ENCODE measurements at regions not wholly inside any gene's neighbourhood (a gene's known extent, or its start where the extent isn't known, plus 50 kb on each side); places are given as distances from the start of the nearest gene placed in this dataset.
"Not testable (repeated sequence)": the region's sequence is repeated elsewhere in the genome, so short reads cannot be mapped to it uniquely, and the experiment has no call there.

DNA sequence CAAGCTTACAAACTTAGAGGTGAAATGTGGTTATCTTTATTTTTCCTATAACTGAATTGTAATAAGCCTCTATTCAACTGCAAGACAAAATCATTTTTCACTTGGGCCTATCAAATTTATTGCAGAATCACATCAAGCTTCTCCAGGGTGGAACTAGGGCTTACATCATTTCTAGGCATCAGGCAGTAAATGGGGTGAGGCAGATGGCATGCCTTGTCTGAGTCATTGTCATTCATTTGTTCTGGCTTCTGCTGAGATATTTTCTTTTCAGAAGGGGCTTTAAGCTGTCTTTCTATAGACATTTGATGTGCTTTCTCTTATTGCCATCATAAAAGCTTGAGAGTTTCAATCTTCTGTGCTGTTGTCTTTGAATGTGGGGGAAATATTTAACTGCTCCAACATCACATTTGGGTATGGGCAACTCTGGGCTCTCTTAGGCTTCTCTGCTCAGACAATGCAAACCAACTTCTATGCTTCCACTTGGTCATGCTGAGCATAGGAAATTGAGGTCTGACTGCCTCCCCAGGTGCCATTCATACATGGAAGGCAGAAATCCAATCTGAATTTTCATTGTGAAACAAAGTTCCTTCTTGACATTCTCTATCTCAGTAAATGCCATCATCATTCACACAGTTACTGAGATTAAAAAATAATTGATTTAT lies 225.8 kb upstream of the GIMD1 start:
- no peak for DNase-seq (ENCODE audit: low read depth in 2 of 2)

DNA sequence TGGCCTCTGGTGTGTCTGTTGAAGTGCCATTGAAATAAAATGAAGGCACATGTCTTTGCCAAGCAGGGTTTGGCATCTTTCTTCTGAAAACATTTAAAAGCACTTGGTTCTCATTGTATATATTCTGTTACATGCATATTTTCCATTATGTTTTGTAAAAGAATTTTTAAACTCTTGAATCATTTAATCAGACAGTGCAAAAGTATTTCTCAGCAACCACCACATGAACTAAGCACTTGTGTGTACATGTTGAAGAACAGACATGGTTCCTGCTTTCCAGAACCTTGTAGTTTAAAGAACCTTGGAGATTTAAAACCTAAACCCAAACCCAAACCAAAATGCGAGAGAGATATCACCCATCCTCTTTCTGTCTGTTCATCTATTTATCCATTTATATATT lies 220.3 kb upstream of the GIMD1 start:
- no peak for DNase-seq (ENCODE audit: low read depth in 2 of 2)

DNA sequence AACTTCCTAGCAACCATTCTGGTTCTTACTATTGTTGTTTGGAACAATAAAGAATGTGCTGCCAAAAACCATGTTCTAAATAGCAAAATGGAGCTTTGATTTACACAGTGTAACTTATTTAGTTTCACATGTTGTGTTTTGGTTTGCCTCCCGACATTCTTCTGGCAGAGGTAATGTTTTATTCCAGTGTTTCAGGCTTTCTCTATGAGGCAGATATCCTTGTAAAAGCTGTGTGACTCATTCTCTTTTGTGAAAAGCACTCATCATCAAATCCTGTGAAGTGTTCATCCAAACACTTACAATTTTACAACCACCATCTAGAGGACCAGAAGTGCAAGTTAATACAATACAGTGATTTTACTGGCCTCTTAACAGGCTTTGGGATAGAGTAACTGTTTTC lies 219.0 kb upstream of the GIMD1 start:
- DNase-seq (ENCODE audit: low read depth in 2 of 2) = no peak

DNA sequence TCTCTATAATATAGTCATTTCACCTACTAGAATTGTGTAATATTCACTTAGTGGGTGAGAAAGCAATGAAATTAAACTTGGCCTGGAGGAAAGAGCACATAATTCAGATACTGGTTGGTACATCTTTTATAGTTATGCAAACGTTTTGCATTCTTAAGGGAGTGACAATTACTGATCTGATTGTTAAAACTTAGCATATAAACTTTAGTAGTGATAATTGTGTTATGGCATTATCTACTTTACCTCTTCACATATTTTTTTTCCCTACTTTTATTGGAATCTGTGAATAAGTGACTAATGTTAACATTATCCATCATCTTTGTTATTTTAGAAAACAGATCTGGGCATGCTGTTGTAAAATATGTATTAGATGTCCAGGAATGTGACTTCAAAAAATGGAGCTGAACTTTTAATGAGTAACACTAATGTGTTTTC lies 217.4 kb upstream of the GIMD1 start:
- no peak for DNase-seq (ENCODE audit: low read depth in 2 of 2)

DNA sequence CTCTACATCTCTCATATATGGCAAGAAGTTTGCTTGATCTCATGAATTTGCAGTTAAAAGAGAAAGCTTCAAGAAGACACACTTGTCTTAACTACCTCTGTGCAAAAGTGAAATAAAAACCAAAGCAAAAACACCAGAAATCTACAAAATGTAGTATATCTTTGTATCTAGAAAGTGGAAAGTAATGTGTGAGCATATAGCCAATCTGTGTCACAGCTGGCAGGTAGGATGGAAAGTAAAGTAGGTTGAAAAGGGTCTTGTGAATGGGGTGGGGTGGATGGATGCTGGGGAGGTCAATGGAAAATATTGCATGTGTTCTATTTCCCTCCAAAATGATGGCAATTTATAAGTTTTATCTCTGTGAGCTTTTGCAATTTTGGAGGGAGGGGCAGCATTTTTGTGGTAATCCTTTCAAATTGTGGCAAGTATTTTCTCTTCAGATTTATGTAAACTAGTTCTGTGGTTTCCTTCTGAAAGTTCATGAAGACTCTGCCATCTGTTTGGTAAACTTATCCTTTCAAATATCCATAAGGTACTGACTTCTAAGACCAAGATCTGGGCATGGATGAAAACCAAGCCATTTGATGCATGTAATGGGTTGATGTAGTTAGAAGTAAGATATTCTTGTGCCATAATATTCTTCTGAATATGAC lies 215.9 kb upstream of the GIMD1 start:
- no peak for DNase-seq (ENCODE audit: low read depth in 2 of 2)

DNA sequence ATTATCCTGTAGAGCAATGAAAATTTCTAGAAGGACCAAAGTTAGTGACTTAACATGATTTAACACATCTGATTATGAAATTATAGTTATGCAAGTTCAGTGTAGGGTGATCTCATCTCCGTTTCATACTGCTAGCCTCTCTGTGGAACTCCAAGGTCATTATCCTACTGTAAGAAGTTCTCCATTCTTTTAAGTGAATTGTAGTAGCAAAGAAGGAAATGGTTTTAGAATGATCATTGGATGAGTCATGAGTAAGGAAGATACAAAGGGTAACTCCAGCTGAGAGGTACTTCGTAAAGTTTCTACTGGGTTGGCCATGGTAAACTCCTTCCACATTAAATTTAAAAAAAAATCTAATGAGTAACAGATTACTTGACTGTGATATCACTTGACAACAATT lies 215.0 kb upstream of the GIMD1 start:
- no peak for DNase-seq (ENCODE audit: low read depth in 2 of 2)

DNA sequence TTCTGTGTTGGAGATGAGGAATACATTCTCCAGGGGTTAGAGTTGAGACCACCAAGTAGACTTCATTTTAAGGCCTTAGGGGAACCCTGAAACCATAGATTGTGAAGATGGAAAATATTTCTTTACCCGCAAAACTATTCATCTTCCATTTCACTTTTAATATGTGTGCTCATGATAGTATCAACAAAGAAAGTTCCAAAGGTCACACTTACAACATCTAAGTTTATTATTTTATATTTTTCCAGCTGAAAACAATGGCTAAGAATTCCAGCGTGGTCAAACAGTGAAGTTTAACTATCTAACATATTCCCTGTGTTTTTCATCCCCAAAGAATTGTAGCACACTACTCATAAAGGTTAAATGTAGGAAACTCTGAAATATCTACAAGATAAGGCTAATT lies 214.5 kb upstream of the GIMD1 start:
- no peak for DNase-seq (ENCODE audit: low read depth in 2 of 2)

DNA sequence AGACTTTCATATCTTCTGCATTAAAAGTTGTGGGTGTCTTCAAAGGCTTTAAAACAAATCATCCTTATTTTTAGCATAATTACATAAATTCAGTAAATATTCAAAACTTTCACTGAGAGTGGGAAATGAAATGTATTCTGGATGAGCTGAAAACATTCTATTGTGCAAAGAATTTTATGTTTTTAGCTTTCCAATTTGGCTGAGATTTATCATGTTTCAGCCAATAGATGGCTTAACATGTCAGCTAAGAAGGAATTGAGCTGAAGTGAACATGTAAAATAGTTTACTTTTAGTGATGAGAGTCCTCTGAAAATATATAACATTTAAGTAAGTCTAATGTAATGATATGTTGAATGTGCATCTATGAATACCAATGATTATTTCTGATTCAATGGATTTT lies 213.5 kb upstream of the GIMD1 start:
- no peak for DNase-seq (ENCODE audit: low read depth in 2 of 2)

DNA sequence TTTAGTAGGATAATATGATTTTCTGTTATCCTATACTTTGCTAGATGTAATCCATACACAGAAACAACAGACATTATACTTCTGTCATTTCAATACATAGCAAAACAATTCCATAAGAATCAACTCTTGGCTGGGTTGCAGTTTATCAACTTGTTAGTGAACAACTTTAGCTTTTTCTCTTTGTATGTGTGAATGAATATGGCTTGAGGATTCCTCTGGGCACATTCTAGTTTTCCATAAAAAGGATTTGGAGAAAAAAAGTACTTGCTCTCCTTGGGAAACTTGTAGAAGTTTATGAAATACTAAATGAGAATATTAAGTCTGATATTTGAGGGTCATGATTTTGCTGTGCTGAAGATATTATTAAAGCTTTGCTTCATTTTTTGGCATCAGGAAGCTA lies 210.7 kb upstream of the GIMD1 start:
- DNase-seq (ENCODE audit: low read depth in 2 of 2) = no peak

DNA sequence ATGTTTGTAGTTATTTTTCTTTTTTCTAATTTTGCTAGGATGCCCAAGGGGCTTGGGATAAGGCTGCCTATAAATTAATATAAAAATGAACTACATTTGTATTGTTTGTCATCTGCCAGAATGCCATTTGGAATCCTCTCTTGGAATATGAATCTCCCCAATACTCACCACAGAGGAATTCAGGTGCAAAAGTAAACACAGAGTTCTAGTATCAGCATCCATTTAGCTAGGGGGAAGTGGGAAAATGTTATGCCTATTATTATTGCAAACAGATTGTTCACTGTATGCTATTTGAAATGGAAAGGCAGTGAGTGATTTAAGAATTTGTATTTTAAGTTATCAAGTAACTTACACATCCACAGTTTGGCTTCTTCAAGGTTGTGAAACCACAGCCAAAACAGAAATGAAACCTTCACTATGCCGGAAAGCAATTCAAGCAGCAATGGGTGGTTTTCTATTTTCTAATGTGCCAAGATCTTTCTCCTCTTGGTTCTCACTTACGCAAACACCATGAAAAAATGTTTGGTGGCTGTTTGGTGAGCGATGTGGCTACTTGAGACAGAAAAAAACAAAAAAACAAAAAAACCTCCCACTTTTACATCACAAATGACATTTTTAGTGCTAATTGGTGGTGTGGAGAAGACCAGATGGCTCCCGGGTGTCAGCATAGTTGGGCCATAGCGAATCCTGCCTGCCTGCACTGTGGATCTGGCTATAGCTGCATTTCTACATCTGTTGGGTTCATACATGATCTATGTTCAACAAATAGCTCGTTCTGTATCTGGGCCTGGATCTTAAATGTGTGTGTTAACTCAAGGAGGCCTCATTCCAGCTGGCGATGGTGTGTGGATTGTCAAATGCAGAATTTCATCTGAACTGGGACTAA lies 200.8 kb upstream of the GIMD1 start:
- no peak for DNase-seq (ENCODE audit: low read depth in 2 of 2)

DNA sequence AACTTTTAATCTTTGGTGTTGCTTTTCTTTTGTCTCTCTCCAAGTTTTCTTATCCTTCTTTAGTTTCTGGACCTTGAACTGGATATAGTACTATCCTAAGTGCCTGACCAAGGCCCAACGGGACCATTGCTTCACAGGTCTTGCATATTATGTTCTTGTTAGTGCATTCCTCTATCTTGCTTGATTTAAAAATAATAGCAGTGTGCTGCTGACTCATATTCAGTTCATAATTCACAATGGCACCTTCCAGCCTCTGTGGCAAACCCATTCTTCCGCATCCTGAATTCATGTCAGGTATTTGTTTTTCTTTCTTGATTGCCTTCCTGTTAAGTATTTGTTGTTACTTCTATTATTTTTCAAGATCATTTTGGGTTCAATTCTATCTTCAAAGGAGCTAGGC lies 197.1 kb upstream of the GIMD1 start:
- no peak for DNase-seq (ENCODE audit: low read depth in 2 of 2)

DNA sequence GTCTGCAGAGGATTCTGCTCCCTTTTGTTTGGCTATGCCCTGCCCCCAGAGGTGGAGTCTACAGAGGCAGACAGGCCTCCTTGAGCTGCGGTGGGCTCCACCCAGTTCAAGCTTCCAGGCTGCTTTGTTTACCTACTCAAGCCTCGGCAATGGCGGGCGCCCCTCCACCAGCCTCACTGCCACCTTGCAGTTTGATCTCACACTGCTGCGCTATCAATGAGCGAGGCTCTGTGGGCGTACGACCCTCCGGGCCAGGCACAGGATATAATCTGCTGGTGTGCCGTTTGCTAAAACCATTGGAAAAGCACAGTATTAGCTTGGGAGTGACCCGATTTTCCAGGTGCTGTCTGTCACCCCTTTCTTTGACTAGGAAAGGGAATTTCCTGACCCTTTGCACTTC lies 195.1 kb upstream of the GIMD1 start:
- DNase-seq (ENCODE audit: low read depth in 2 of 2) = not testable (repeated sequence)

DNA sequence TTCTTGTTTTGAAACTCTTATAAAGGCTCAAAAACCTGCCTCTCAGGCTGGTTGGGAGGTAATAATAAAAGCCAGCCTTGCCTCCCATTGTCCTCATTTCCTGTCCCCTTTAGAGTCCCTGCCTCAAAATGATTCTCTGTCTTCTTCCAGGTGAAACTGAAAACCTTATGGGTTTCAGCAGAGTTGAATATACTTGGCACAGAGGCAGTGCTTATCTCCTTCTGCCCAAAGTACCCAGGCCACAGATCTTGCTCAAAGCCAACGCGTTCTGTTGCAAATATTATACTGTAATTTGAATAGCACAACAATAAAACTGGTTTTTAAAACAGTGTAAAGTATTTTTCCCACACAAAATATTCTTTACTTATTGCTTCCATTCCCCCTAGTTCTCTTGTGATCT lies 183.1 kb upstream of the GIMD1 start:
- no peak for DNase-seq (ENCODE audit: low read depth in 2 of 2)

DNA sequence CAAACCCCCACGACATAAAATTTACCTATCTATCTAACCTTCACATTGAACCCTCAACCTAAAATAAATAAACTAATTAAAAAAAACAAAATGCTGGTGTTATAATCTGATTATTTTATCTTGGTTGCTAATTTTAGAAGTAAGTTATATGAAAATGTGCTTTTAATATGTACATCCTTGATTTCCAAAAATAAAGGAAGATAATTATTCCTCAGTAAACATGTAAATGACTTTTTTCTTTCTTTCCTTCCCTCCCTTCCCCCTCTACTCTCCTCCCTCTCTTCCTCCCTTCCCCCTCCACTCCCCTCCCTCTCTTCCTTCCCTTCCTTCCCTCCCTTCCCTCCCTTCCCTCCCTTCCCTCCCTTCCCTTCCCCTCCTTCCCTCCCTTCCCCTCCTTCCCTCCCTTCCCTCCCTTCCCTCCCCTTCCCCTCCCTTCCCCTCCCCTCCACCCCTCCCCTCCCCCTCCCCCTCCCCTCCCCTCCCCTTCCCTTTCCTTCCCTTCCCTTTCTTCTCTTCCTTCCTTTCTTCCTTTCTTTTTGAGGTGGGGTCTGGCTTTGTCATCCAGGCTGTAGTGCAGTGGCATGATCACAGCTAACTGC lies 180.0 kb upstream of the GIMD1 start:
- DNase-seq (ENCODE audit: low read depth in 2 of 2) = no peak

DNA sequence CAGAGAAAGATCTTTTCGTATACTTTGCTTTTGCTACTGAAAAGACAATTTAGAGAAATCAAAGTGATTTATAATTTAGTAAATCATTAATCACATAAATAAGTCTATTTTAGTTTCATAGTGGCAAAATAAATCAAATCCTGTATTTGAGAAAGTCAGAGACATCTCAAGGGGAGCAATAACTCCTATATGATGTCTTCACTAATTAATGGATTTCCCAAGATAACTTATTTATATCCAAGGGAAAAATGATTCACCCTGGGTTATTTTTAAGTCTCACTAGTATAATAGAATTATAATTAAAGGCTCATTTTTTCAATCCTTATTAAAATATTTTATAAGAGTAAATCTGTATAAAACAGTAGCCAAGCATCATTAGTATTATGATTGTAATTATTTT lies 177.8 kb upstream of the GIMD1 start:
- no peak for DNase-seq (ENCODE audit: low read depth in 2 of 2)

DNA sequence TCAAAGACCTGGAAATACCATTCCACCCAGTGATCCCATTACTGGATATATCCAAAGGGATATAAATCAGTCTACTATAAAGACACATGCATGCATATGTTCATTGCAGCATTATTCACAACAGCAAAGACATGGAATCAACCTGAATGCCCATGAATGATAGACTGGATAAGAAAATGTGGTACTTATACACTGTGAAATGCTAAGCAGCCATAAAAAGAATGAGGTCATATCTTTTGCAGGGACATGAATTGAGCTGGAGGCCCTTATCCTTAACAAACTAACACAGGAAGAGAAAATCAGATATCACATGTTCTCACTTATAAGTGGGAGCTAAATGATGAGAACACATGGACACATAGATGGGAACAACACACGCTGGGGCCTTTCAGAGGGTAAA lies 174.0 kb upstream of the GIMD1 start:
- not testable (repeated sequence) for DNase-seq (ENCODE audit: low read depth in 2 of 2)

DNA sequence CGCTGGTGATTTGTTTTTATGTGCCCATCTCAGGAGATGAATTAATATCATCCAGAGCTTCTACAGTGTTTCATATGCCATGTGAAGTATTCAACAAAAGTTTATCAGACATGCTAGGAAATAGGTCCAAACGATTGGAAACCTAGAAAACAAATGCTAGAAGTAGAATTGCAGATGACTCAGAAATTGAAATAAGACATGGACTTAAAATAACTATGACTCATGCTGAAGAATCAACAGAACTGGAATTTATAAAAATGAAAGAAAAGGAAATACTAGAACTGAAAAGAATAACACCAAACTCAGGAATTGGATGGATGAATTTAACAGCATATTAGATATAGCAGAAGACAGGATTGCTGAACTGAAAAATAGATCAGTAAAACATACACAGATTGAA lies 172.7 kb upstream of the GIMD1 start:
- no peak for DNase-seq (ENCODE audit: low read depth in 2 of 2)

DNA sequence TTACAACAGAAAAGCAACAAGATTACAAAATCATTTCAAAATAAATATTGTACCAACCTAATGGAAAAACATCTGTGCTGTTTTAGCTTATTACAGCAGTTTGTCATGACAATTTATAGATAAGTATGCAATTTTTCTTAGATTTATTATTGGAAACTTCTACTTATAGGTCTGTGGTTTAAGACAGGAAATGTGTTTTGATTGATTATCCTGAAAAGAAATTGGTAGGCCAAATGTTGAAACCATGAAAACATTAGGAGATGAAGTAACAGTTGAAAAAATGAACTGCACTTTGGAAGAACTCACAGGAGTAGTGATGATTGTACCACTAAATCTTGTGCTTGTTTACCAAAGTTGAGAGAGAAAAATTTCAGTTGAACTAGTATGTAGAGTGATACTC lies 162.2 kb upstream of the GIMD1 start:
- DNase-seq (ENCODE audit: low read depth in 2 of 2) = no peak

DNA sequence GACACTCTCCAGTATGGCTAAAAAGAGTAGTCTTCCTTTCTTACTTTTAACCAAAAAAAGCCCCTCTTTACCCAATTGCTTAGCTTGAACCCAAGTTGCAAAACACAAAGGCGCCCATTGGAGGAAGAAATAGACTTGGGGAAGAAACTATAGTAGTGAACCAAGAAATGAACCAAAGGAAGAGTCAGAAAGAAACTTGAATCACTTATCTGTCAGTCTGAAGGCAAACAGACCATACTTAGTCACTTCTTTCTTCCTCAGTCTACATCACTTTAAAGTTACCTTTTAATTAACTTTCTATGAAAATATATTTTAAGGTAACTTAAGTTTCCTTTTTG lies 161.4 kb upstream of the GIMD1 start:
- no peak for DNase-seq (ENCODE audit: low read depth in 2 of 2)

DNA sequence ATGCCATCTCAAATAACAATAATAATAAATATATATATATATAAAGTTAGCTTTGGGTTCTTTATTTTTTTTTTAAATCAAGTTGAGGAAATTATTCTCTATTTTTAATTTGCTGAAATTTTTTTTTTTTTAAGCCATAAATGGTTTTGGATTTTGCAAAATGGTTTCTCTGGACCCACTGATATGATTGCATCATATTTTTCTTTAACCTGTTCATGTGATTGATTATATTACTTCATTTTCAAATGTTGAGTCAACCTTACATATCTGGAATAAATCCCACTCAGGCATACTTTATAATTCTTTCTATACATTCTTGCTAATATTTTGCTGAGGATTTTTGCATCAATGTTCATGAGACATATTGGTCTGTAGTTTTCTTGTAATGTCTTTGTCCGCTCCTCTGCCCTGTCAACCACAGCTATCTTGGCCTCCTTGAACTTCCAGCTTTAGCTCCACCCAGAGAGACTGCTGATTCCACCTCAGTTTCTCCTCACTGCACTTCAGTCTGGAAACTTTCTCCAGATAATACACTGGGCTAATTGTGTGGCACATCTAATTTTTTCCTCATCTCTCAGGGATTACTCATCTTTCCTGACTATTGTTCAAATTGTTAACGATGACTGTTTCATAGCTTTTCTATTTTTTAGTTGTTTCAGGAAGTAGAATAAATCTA lies 160.9 kb upstream of the GIMD1 start:
- no peak for DNase-seq (ENCODE audit: low read depth in 2 of 2)

DNA sequence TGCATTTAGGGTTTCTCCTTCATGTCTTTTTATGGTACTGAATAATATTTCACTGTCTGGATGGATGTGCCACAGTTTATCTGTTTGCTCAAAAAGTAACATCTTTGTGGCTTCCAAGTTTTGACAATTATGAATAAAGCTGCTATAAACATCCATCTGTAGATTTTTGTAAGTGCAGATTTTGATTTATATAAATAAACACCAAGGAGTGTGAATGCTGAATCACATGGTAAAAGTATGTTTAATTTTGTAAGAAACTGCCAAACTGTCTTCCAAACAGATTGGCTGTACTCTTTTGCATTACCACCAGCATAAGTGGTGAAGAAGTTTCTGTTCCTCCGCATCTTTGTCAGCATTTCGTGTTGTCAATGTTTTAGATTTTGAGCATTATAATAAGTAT lies 158.7 kb upstream of the GIMD1 start:
- DNase-seq (ENCODE audit: low read depth in 2 of 2) = no peak

DNA sequence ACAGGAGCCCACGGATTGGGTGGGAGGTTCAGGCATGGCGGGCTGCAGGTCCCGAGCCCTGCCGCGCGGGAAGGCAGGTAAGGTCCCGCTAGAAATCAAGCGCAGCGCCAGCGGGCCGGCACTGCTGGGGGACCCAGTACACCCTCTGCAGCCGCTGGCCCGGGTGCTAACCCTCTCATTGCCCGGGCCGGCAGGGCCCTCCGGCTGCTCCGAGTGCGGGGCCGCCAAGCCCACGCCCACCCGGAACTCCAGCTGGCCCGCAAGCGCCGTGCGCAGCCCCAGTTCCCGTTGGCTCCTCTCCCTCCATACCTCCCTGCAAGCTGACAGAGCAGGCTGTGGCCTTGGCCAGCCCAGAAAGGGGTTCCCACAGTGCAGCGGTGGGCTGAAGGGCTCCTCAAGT lies 156.8 kb upstream of the GIMD1 start:
- not testable (repeated sequence) for DNase-seq (ENCODE audit: low read depth in 2 of 2)

Data from stimulated activated CD4-positive, alpha-beta T cell treated with anti-CD3 and anti-CD28 coated beads, Interleukin-4, amount 100 ng/mL, for 48 hours (primary cell).